ENCODE measurements at regions not wholly inside any gene's neighbourhood (a gene's known extent, or its start where the extent isn't known, plus 50 kb on each side); places are given as distances from the start of the nearest gene placed in this dataset.
A peak's percentile ranks its signal among the peaks of the same experiment; 100 is the strongest.

DNA sequence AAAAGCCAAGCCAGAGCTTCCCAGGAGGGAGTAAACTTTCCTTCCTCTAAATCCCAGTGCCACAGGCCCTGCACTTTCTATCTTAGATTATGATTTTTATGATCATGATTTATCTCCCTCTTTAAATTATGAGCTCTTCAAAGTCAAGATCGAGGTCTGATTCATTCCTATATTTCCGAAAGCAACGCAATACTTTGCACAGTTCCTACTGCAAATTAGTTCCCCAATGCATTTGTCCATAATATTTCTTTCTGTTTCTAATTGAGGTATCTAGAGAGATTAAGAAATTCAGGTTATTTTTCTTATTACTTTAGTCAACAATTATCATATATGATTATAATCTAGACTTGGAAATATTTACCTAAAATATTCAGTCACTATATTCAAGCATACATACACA, 173.1 kb upstream of the LPP start:
- DNase-seq: no peak

DNA sequence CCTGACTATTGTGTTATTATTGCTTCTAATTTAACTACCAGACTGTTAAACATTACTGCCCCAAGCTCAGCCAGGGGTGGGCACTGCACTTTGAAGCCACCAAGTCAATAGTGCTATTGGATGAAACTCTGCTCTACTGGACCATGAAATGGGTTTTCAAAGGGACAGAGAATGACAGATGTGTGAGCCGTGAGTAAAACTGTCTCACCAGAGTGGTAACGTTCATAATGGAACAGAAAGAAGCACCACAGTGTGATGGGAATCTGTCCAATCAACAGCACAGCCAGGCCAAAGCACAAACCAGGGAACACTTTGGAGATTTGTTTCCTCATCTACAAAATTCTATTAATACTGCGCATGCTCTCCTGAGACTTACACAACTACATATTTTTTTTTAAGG, 171.8 kb upstream of the LPP start:
- DNase-seq: no peak

DNA sequence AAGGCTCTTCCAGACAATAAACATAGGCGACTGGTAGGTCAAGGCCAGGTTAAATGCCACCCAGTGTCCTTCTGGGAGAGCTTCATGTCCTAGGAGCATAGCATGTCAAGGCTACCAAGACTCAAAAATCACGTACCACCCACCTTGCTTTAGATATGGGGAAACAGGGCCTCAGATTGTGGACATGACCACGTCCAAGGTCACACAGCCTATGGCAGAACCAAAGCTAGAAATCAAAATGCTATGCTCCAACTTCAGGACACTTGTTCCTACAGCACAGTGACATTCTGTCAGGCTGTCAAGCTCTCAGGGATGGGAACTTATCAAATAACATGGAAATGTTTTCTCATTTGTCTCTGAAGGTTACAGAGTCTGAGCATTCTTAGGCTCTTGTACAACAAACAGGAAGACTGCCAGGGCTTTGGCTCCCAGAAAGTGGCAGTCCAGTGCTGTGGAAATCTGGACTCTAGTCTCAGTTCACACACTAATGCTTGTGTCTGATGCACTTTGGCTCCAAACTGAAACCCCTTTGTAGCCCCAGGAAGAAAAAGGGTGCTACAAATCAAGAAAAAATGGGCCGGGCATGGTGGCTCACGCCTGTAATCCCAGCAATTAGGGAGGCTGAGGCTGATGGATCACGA, 170.4 kb upstream of the LPP start:
- no peak for DNase-seq

DNA sequence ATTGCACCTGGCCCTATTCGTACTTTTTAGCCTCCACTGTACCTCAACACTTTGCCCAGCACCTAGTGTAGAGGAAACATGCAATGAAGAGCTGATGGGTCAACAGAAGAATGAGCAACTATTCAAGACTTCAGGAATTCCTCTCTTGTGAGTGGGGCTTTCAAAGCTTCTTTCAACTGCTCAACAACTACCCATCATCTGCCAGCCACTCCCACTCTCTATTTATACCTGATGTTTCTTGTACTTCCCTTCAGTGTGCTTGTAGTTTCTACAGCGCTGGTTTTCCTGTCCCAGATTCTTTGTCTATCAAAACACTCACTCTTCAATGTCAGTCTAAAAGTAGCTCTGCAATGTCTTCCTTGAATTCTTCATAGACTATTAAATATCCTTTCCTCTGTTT, 168.3 kb upstream of the LPP start:
- DNase-seq: no peak

DNA sequence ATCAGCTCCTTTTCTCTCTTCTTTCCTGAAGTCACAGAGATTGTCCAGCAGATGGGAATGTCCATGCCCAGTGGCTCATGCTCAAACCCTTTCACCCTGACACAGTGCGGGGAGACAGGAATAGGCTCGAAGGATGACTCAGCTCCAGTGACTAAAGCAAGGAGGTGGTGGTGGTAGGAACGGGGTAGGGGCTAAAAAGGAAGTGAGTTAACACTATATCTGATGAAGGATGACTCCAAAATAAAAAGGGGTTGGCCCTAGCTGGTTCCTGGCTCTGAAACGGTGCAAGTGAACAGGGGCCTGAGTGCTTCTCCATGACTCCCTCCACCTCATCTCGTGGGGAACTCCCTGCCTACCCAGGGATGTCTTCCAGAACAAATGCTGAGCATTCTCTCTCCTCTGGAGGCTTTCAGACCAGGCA, 167.4 kb upstream of the LPP start:
- peak; percentile 72 for DNase-seq

DNA sequence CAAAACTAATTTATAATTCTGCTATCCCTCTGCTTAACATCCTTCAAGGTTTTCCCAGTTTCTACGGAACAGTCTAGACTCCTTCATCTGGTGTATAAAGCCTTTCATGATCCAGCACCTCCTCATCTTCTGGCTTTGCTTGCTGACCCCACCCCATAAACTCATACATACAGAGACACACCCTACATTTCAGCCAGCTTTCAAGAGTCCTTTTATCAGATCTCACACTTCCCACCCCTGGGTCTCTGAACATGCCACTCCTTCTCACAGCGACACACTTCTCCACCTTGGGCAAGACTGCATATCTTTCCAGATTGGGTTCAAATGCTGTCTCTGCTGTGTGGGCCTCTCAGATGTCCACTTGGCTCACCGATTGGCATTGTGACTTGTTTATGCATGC, 166.8 kb upstream of the LPP start:
- no peak for DNase-seq

DNA sequence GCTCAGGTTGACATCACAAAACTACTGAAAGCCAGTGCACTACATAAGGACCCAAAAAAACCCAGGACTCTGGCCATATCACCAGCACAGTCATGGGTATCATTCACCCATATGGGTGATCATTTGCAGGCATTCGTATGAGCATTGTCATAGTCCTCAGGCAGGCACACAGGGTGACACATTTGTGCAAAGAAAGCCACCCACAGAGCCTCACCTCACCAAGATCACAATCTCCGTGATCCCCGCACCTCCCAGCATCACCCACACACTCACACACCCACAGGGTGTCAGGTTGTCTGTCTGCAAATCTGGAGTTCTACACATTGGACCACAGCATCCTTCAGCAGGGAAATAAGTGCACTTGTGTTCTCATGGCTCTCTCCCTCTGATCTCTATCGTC, 166.0 kb upstream of the LPP start:
- DNase-seq: peak; percentile 62

DNA sequence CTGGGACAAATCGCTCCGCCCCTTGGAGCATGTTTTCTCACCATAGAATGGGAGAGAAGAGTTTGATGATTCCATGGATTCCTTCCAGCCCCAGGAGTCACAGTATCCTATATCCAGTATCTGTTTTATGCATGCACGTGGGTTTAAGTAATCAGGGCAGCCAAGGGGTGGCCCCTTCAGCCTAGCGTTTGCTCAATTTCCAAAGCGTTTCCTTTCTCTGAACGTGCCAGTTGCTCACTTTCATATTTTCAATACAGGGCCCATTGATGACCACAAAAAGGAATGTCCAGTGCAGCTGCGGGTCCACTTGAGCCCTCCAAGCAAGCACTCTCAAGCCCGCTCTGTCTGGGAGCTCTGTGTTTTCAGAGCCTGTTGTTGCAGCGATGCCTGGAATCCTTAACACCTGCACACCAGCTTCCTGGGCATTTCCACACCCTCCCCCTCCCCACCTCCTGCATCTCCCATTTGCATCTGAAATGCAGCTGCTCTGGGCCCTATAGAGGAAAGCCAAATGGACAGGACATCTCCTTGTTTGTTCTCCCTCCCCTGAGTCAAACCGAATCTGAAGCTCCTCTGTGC, 164.3 kb upstream of the LPP start:
- DNase-seq: no peak

DNA sequence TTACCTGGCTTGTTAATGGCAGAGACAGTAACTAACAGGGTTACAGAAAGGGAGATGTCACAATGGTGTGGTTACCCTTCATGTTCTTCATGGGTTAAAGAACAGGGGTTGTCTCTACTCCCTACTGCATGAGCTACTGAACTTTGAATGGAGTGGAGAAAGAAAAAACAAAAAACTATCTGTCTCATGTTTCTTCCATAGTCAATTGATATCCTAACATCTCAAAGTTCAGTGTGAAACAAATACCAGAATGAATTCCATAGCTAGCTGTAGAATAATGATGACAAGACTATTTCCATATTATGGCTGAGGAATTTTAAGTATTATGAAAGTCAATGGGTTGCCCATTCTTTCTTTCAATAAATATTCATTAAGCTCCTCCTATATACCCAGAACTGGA, 161.3 kb upstream of the LPP start:
- DNase-seq: no peak

DNA sequence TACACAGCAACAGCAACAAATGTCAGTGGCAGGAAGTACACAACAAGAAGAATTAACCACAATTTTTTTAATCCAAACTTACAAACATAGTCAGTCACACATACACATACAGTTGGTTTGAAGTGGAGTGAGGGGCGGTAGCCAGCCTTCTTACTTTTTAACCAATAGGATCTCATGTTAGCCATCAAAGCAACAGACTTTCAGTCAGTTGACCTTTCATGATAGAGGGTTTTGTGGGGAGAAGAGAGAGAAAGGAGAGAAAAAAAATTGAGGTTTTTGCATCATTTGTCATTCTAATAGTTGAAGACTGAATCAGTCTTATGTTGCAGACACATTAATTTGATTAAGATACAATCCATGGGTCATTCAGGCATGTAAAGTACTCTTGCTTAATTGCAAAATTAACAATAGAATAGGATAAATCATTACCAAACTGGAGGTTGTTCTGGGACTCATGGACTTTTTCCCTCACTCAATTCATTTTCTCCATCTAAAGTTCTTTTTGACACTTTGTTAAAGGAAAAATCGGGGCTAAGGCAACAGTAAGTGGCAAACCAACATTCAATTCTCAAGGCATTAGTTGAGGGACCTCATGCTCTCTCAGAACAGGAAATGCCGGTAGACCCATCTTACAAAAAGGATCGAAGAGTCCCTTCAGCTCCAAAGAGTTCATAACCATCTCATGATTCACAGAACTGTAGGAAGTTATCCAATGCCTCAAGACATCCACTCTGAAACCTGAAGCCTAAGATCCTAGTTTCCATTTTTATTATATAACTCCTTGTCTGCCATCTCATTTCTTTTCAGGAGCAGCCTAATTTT, 159.5 kb upstream of the LPP start:
- DNase-seq: no peak

DNA sequence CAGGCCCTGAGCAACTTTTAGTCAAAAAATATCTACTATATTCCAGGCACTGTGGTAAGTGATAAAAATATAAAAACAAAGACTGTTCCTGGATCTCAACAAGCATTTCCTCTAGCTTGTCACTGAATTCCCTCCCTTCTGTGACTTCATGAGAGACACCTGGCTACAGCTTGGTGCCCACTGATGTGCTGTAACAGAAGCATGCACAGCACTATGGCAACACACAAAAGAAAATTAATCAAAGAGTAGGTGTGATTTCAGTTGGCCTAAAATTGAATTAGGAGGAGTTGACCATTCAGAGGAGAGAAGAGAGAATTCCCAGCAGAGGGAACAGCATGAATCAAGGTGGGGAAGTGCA, 158.9 kb upstream of the LPP start:
- DNase-seq: no peak

DNA sequence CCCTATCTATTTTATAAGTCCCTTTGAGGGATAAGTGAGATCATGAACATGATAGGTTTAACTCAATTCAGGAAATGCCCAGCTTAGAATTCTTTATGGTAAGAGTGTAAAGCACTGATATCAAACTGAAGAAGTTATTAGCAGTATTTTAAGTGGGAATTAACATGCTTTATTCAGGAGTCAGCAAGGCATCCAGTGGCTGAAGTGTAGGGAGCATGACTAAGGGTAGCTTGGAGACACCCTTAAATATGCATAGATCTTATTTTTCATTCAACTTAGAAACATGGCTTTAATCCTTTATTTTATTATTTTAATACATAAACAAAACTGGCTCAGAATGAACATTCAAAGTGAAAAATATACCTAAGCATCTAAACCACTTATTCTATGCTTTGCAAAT, 158.3 kb upstream of the LPP start:
- no peak for DNase-seq

DNA sequence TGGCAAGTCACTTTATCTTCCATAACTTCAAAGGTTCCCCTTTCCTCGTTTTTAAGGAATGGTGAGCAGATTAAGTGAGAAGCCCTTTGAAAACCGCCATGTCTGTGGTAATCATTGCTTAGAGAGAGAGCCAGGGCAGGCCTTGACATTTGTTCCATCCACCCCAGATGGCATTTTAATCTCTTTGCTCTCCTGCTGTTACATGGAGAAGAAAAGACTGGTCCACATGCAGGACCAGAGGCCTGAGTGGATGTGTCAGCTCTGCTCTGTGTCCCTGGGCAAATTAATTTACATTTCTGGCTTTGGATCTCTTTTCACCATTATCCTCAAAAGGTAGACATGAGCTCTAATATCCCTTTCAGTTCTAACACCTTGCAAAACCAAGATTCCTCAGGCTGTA, 157.3 kb upstream of the LPP start:
- no peak for DNase-seq

DNA sequence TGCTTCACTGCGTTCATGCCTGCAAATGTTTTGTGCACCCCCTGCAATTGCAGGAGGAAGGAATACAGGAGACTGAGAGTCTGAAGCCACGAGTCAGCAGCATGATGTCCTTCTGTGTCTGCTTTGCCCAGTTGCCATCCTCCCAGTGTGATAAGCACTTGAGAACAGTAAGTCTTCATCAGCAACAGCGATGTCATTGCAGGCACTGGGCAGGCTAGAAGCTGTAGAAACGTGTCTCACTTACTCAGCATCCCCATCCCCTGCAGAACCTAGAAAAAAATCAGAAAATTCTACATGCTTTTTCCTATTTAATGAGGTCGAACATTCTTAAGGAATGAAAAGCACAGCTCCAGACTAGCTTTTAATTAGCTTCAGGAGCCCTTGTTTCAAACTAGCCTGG, 156.5 kb upstream of the LPP start:
- no peak for DNase-seq

DNA sequence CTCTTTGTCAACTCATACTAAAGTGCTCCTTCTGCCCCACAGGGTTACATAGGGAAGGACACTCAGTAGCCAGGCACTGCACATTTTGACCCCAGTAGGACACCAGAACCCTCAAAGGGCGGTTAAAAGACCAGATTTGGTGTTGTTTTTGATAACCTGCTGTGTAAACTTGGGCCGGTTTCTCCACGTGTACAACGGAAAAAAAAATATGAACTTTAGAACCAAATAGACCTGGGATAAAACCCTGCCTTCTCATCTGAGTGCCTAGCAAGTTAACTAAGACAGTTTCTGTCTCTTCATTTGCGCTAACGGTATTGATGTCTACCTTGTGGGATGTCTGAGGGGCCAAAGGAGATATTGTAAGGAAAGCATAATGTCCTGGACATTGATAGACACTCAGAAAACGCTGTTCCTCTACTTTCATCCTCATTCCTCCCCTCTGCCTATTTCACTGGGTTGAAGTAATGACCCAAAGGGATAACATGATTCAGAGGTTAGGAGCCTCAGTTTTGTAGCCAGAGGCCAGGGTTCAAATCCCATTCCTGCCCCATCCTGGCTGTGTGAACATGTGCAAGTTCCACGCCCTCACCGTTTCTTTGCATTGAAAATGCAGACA, 155.9 kb upstream of the LPP start:
- no peak for DNase-seq

DNA sequence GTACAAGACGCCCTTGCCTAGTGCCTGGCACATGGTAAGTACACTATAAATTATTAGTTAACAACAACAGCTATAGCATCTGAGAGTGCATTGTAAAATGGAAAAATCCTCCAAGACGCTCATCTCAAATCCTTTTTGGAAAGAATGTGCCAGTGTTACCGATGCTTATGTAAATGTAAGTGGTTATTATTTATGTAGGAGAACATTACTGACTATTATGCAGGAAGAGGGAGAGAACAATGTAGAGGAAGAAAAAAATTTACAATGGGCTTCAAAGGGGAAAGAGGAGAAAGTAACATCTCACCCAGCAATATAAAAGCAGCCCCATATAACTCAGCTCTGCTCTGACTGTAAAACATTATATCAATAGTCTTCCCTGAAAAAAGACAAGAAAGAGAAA, 155.3 kb upstream of the LPP start:
- no peak for DNase-seq

DNA sequence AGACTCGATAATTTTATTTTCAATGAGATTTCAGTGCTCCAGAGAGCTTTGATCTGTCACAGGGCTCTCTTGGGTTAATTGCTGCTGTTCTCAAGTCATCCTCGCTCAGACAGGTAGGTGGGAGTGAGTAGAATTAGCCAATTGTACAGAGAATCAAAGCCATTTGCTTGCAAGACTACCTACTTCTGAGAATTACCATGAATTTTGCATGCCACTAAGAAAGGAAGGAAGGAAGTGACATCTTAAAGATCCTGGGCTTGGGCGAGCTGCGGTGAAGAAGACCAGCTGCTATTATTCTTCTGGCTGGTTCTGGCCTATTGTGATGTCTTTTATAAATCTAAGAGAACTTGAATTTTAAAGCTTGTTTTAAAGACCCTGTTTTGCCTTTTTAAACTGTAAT, 154.1 kb upstream of the LPP start:
- DNase-seq: peak; percentile 22

DNA sequence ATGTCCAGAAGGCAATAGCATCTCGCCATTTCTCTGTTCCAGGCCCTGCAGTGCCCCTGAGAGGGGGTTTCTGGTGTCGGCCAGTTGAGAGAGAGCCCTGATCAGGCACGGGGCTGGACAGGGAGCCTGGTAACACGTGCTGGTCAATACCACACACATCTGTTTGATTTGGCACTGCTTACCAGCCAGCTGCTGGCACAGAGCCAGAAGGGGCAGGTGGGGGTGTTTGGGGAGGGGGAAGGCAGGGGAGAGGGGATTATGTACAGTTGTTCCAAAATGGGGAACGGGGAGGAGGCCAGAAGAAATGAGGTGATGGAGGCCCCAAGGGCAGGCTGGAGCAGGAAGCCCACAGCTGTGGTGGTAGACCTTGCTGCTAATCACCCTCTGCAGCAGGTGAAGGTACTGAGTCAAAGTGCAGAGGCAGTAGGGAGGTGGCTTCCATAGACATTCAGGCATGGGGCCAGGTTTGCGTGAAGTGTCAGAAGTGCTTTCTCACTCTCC, 153.5 kb upstream of the LPP start:
- DNase-seq: no peak

DNA sequence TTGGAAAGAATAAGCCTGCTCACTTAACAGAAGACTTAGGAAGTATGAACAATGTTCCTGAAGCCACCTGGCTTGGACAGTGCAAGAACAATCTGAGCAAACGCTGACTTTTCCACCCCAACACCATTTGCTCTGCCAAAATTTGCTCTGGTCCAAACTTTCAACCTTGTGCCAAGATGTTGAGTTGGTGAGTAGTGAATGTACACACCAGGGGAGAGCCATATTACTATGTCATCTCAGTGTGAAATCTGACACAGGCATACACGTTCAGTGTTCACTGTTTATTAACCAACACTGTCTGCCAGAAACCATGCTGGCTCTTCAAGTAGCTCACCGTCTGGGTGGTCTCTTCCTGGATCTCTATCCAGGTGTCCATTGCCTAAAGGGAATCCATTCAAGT, 152.9 kb upstream of the LPP start:
- no peak for DNase-seq

DNA sequence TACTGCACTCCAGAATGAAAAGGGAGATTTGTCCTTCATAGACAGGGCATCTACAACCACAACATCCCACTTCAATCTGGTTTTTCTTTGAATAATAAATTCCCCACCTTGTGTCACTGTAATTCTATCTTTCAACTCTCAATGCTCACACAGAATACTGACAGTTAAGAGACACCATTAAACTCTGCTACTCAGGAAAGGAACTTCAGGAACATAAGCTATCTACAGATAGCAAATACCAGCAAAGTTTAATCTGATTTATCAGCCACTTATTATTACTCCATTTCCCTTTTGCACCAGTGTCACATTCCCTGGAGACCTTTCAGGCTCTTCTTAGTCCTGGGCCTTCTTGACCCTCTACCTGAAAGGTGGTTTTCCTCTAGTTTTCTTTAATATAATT, 152.0 kb upstream of the LPP start:
- DNase-seq: no peak

DNA sequence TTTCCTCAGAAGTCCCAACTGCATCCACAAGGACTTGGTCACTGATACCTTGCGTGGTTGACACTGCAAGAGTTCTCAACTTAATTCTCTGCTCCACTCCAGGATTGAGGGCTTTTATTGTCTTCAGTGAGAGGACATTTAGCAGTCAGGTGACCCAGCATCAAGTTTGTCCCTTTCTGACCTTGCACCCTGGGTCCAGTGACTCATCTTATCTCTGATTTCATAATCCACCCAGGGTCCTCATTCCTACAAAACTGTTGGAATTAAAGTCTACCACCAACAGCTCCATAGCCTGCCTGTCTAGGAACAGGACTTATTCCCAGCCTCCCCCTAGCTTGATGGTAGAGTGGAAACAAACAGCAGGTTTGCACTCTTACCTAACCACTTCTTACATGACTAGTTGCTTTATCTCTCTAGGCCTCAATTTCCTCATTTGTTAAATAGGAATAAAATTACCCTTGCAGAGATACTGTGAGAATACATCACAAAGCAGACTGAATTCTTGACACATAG, 151.3 kb upstream of the LPP start:
- no peak for DNase-seq

DNA sequence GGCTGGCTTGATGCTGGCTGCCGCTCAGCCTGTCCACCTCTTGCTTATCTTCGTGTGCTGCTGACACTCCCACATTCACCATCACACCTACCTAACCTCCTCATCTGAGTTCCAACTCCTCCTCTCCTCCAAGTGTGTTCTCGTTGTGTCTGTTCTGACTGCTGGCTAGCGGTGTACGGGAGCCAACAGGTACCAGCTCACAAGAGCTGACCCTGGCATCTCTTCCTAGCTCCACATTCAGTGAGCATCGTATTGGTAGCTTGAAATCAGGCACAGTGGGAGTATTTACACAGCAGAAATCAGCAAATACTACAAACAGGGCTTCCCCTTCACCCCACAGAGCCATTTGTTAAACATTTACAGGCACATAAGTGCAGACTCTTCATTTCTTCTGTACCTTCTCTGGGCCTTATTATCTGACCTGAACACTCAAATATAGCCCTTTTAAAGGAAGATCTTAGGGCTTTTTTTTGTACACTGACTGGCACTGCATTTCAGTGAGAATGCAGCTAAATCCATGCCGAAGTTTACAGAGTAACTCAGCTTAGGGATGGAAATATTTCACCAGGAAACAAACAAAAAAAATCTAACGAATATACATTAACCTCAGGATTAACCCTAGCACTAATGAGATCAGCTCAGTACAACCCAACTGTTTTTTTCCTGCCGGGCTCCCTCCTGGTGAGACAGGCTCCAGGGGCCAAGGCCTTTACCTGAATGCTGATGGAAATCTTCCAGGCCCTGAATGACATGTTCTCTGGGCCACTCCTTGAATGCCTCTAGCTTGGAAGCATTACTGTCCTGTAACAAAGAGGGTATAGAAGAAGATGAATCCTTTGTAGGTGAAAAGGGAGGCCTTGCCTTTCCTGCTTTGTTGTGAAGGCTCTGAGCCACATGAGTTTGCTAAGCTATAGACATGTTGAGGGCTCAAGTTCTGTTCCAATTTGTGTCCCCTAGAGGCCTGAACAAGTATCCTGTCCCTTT, 150.5 kb upstream of the LPP start:
- DNase-seq: no peak

Data from stimulated activated CD4-positive, alpha-beta T cell treated with anti-CD3 and anti-CD28 coated beads, Interleukin-1b, Interleukin-23, amount 100 ng/mL, for 48 hours (primary cell).